ENCODE measurements at regions not wholly inside any gene's neighbourhood (a gene's known extent, or its start where the extent isn't known, plus 50 kb on each side); places are given as distances from the start of the nearest gene placed in this dataset.

DNA sequence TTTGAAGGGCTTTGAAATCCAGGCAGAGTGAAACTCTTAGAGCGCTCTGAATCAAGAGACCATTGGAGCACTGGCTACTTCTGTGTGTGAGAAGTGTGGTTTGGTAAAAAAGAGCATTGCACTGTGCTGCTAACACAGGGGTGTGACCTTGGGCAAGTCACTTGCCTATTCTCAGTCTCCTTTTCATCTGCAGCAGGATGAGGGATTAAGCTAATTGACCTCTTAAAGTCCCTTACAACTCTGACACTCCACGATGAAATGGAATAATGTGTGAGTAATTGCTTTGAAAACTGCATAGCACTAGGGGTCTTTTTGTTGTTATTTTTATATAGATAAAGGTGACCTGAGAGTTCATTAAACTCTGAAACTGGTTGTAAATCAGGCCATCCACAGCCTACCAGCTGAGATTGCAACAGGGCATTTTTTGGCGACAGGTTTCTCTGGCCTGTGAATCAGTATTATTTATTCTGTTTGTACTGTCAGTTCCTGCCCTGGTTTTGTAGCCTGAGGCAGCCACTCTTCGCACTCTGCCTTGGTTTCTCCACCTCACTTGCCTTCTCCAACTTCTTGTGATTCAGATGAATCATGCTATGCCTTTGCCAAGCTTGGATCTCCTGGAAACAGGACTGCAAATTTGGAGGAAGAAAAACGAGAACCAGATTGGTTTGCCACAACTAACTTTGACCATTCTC lies 159.9 kb upstream of the PARP11 start:
- Histone ChIP-seq H3K9me3 (ENCODE audit: control insufficient read depth in 2 of 2, insufficient read depth in 1 of 2, low read length in 1 of 2) (no peaks in the 10 kb centered on the region), H3K4me3 (ENCODE audit: low read length in 2 of 2) (no peak overlapping the region), H3K27ac (ENCODE audit: low read depth in 1 of 2, low read length in 1 of 2) (no peak overlapping the region), H3K4me1 (ENCODE audit: control insufficient read depth in 2 of 2, insufficient read depth in 2 of 2, low read length in 2 of 2) (peaks cover 4 to 19% of the 10 kb centered on the region in 2 donors), H3K27me3 (ENCODE audit: control insufficient read depth in 2 of 2, insufficient read depth in 1 of 2, low read length in 1 of 2) (peaks cover 6 to 17% of the 10 kb centered on the region in 2 donors), H3K36me3 (ENCODE audit: control insufficient read depth in 2 of 2, insufficient read depth in 2 of 2, low read length in 1 of 2) (no peaks in the 10 kb centered on the region)
- DNase-seq (ENCODE audit: low read depth in 6 of 9, low spot score in 9 of 9), result no peak
- 96% methylated on average over 5 of the region's 5 CpGs for WGBS

DNA sequence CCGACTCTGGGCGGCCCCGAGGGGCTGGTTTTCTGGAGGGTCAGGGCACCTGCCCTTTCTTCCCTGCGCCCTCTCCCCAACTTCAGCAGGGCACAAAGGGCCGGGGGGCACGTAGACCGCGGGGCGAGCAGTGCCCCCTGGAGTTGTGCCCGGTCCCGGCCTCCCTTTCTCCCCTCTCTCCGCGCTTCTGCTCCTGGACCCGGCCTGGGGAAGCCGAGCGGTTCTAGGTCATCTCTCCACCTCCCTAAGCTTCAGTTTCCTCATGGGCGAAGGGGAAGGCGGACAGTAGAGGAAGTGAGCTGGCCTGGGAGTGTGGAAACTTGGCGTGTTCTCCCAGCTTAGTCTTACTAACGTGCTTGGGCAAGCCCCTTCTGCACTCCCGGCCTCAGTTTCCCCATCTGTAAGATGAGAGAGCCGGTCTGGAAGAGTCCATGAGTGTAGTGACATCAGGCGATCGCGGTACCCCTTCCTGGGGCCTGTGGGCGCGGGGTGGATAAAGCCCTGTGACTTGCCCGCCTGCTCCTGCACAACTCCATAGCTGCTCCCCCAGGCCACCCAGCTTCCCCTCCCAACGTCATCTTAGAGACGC lies 158.6 kb upstream of the PARP11 start:
- WGBS, result 78% methylated on average over 30 of the region's 30 CpGs

DNA sequence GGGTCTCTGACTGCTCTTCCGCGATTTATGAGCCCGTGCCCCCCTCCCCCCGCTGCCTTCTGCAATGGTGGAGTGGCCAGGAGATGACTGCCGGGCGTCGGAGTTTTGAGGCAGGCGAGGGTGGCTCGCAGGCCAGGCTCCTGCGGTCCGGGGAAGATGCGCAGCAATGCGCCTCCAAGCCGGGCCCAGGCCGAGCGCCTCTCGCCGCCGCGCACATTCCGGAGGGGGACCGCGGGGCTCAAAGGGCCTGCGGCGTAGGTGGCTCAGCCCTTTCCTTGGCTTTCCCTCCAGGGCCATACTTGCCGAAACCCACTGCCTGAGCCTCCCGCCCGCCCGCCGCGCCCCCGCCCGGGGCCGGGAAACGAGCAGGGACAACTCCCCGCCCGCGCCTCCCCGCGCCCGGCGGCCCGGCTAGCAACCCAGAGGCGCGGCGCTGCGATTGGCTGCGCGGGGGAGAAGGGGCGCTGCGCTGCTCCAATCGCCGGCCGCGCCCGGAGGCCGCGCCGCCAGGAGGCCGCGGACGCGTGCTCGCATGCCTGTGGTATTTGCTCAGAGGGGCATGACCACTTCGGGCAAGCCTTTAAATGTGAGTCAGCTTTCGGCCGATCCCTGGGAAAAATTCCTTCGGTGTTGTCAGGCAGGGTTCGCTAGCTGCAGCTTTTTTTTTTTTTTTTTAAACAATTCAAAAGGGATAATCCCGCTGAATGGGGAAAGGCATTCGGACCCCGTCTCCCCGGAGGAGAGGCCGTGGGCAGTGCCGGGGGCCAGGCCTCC lies 157.9 kb upstream of the PARP11 start:
- Histone ChIP-seq H3K36me3 (ENCODE audit: control insufficient read depth in 2 of 2, insufficient read depth in 2 of 2, low read length in 1 of 2) (no peaks in the 10 kb centered on the region), H3K4me1 (ENCODE audit: control insufficient read depth in 2 of 2, insufficient read depth in 2 of 2, low read length in 2 of 2) (peaks cover 10 to 36% of the 10 kb centered on the region in 2 donors), H3K27me3 (ENCODE audit: control insufficient read depth in 2 of 2, insufficient read depth in 1 of 2, low read length in 1 of 2) (peaks cover 6 to 17% of the 10 kb centered on the region in 2 donors), H3K4me3 (ENCODE audit: low read length in 2 of 2) (peak overlapping the region; percentile 47 to 53), H3K9me3 (ENCODE audit: control insufficient read depth in 2 of 2, insufficient read depth in 1 of 2, low read length in 1 of 2) (no peaks in the 10 kb centered on the region), H3K27ac (ENCODE audit: low read depth in 1 of 2, low read length in 1 of 2) (peak overlapping the region; percentile 17 to 76)
- 5% methylated on average over 75 of the region's 75 CpGs for WGBS
- peak; percentile 27 to 87 (median 67) for DNase-seq (ENCODE audit: low read depth in 6 of 9, low spot score in 9 of 9)

More for the DNA sequence above, 158.6 kb upstream of the PARP11 start:
- H3K4me1 ChIP-seq (ENCODE audit: control insufficient read depth in 2 of 2, insufficient read depth in 2 of 2, low read length in 2 of 2), result peaks cover 10 to 31% of the 10 kb centered on the region in 2 donors
- H3K27ac ChIP-seq (ENCODE audit: low read depth in 1 of 2, low read length in 1 of 2), result peak overlapping the region in 1 of 2 donors; percentile 20
- H3K27me3 ChIP-seq (ENCODE audit: control insufficient read depth in 2 of 2, insufficient read depth in 1 of 2, low read length in 1 of 2), result peaks cover 6 to 17% of the 10 kb centered on the region in 2 donors
- DNase-seq (ENCODE audit: low read depth in 6 of 9, low spot score in 9 of 9), result peak in 1 of 9 donors; percentile 11
- H3K4me3 ChIP-seq (ENCODE audit: low read length in 2 of 2), result peak overlapping the region; percentile 3 to 53
- no peaks in the 10 kb centered on the region for H3K9me3 ChIP-seq (ENCODE audit: control insufficient read depth in 2 of 2, insufficient read depth in 1 of 2, low read length in 1 of 2)
- H3K36me3 ChIP-seq (ENCODE audit: control insufficient read depth in 2 of 2, insufficient read depth in 2 of 2, low read length in 1 of 2), result no peaks in the 10 kb centered on the region

DNA sequence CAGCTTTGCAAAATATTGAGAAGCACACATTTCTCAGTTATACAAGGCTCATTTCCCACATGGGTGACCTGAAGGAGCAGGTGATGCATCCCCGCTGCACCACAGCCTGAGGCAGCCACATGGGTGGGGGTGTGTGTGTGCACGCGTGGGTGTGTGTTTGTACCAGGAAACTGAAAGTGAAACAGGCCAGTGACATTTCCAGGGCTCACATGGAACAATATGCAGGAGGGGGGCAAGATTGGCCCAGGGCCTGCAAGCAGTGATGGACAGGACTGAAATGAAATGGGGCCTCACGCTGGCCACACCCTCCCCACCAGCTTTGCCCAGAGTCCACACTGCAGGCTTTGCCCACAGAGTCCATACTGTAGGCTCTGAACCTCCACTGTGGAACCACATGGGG lies 154.2 kb upstream of the PARP11 start:
- H3K9me3 ChIP-seq (ENCODE audit: control insufficient read depth in 2 of 2, insufficient read depth in 1 of 2, low read length in 1 of 2), result no peaks in the 10 kb centered on the region
- peak in 5 of 9 donors; percentile 18 to 67 (median 37) for DNase-seq (ENCODE audit: low read depth in 6 of 9, low spot score in 9 of 9)
- 38% methylated on average over 4 of the region's 4 CpGs for WGBS

DNA sequence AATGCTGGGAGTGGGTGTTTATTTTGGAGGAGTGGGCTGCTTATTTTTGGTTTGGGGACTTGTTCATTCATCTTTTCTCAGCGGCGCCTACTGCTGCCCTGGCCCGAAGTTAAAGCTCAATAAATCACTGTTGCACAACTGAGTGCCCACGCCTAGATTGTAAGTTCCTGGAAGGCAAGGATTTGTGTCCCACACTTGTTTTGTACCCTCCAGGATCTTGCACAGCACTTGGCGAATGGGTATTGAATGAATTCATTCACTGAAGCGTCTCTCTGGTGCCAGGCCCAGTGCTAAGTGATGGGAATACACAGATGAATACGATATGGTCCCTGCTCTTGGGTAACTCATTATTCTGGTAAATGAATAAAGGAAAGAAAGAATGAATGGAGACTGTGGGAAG lies 153.3 kb upstream of the PARP11 start:
- no peak overlapping the region for H3K27ac ChIP-seq (ENCODE audit: low read depth in 1 of 2, low read length in 1 of 2)
- 96% methylated on average over 7 of the region's 7 CpGs for WGBS

More for the DNA sequence above, 154.2 kb upstream of the PARP11 start:
- Histone ChIP-seq H3K27me3 (ENCODE audit: control insufficient read depth in 2 of 2, insufficient read depth in 1 of 2, low read length in 1 of 2) (peaks cover 6 to 17% of the 10 kb centered on the region in 2 donors), H3K4me1 (ENCODE audit: control insufficient read depth in 2 of 2, insufficient read depth in 2 of 2, low read length in 2 of 2) (peaks cover 10 to 47% of the 10 kb centered on the region in 2 donors), H3K4me3 (ENCODE audit: low read length in 2 of 2) (no peak overlapping the region), H3K27ac (ENCODE audit: low read depth in 1 of 2, low read length in 1 of 2) (peak overlapping the region in 1 of 2 donors; percentile 15), H3K36me3 (ENCODE audit: control insufficient read depth in 2 of 2, insufficient read depth in 2 of 2, low read length in 1 of 2) (no peaks in the 10 kb centered on the region)

DNA sequence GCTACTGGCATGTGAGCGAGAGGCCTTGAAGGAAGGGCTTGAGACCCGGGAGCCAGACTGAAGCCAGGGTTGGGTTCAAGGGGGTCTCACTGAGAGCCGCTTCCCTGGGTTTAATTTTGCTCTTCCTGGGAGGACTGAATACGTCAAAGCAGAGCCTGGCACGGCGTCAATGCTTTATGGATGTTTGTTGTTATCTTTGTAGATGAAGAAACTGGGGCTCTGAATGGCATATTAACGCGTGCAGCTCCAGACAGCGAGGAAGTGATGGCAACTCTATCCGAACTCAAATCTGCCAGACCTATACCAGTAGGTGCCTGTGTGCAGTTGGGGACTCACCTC lies 152.8 kb upstream of the PARP11 start:
- DNase-seq (ENCODE audit: low read depth in 6 of 9, low spot score in 9 of 9), result no peak
- Histone ChIP-seq H3K27ac (ENCODE audit: low read depth in 1 of 2, low read length in 1 of 2) (no peak overlapping the region), H3K36me3 (ENCODE audit: control insufficient read depth in 2 of 2, insufficient read depth in 2 of 2, low read length in 1 of 2) (no peaks in the 10 kb centered on the region), H3K4me1 (ENCODE audit: control insufficient read depth in 2 of 2, insufficient read depth in 2 of 2, low read length in 2 of 2) (peaks cover 7 to 38% of the 10 kb centered on the region in 2 donors), H3K27me3 (ENCODE audit: control insufficient read depth in 2 of 2, insufficient read depth in 1 of 2, low read length in 1 of 2) (peaks cover 0 to 7% of the 10 kb centered on the region in 2 donors), H3K4me3 (ENCODE audit: low read length in 2 of 2) (no peak overlapping the region), H3K9me3 (ENCODE audit: control insufficient read depth in 2 of 2, insufficient read depth in 1 of 2, low read length in 1 of 2) (no peaks in the 10 kb centered on the region)
- 98% methylated on average over 10 of the region's 10 CpGs for WGBS

More for the DNA sequence above, 153.3 kb upstream of the PARP11 start:
- no peak for DNase-seq (ENCODE audit: low read depth in 6 of 9, low spot score in 9 of 9)
- Histone ChIP-seq H3K36me3 (ENCODE audit: control insufficient read depth in 2 of 2, insufficient read depth in 2 of 2, low read length in 1 of 2) (no peaks in the 10 kb centered on the region), H3K4me3 (ENCODE audit: low read length in 2 of 2) (no peak overlapping the region), H3K4me1 (ENCODE audit: control insufficient read depth in 2 of 2, insufficient read depth in 2 of 2, low read length in 2 of 2) (peaks cover 8 to 41% of the 10 kb centered on the region in 2 donors), H3K27me3 (ENCODE audit: control insufficient read depth in 2 of 2, insufficient read depth in 1 of 2, low read length in 1 of 2) (peaks cover 1 to 10% of the 10 kb centered on the region in 2 donors), H3K9me3 (ENCODE audit: control insufficient read depth in 2 of 2, insufficient read depth in 1 of 2, low read length in 1 of 2) (no peaks in the 10 kb centered on the region)

DNA sequence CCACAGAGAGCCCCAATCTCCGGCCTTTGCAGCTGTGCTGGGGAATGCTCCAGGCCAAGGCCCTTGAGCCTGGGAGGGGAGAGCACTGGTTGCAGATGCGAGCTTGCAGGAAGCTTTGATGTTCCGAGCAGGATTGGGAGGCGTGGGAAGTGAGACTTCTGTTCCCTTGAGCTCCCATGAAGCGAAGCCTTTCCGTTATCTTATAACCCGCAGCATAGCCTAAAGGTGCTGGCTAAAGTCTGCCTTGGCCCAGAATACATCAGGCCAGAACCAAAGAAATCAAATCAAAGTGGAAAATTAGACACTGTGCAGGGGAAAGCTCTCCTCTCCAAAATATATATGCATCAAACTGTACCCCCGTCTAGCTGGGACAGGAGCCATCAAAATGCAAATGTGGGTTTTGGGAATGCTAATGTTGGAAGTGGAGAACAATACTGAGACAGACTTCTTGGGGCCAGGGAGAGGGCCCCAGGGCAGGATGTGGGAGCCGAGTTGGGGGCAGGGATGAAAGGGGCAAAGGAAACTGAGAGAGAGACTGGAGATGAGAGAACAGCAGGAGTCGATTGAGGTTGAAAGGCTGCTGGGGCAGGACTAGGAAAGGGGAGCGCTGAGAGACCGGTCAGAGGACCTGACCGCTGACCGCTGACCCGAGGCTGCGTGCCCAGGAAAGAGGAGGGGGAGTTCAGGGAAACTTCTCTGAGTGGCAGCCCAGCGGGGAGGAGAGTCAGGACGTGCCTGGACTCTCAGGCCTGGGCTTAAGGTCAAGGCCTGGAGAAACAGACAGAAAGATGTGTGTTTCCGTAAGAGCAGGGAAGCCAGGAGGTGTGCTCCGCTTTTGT lies 152.2 kb upstream of the PARP11 start:
- DNase-seq (ENCODE audit: low read depth in 6 of 9, low spot score in 9 of 9), result no peak
- Histone ChIP-seq H3K9me3 (ENCODE audit: control insufficient read depth in 2 of 2, insufficient read depth in 1 of 2, low read length in 1 of 2) (no peaks in the 10 kb centered on the region), H3K27me3 (ENCODE audit: control insufficient read depth in 2 of 2, insufficient read depth in 1 of 2, low read length in 1 of 2) (peaks cover 0 to 1% of the 10 kb centered on the region in 2 donors), H3K4me3 (ENCODE audit: low read length in 2 of 2) (no peak overlapping the region), H3K36me3 (ENCODE audit: control insufficient read depth in 2 of 2, insufficient read depth in 2 of 2, low read length in 1 of 2) (no peaks in the 10 kb centered on the region), H3K4me1 (ENCODE audit: control insufficient read depth in 2 of 2, insufficient read depth in 2 of 2, low read length in 2 of 2) (peaks cover 7 to 33% of the 10 kb centered on the region in 2 donors), H3K27ac (ENCODE audit: low read depth in 1 of 2, low read length in 1 of 2) (no peak overlapping the region)
- 92% methylated on average over 20 of the region's 20 CpGs for WGBS

DNA sequence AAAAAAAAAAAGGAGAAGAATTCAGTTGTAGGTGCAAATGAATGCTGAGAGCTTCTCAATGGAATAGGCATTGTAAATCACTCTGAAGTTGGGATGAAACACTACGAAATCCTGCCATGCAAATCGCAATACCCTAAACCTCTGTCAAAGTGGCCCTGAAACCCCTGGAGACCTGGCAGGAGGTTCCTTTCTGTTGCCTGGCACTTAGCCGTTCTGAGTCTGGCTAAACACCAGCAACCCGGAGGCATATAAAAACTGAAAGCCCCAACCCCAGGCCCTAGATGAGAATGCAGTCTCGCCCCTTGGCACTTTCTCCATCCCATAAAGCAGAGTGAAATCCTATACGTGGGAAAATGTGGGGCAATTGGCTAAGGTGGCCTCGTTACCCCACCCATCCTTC lies 151.5 kb upstream of the PARP11 start:
- 97% methylated on average over 7 of the region's 7 CpGs for WGBS
- no peaks in the 10 kb centered on the region for H3K36me3 ChIP-seq (ENCODE audit: control insufficient read depth in 2 of 2, insufficient read depth in 2 of 2, low read length in 1 of 2)

More for the DNA sequence above, 151.5 kb upstream of the PARP11 start:
- Histone ChIP-seq H3K27ac (ENCODE audit: low read depth in 1 of 2, low read length in 1 of 2) (no peak overlapping the region), H3K27me3 (ENCODE audit: control insufficient read depth in 2 of 2, insufficient read depth in 1 of 2, low read length in 1 of 2) (no peaks in the 10 kb centered on the region), H3K4me1 (ENCODE audit: control insufficient read depth in 2 of 2, insufficient read depth in 2 of 2, low read length in 2 of 2) (peaks cover 7 to 31% of the 10 kb centered on the region in 2 donors), H3K9me3 (ENCODE audit: control insufficient read depth in 2 of 2, insufficient read depth in 1 of 2, low read length in 1 of 2) (no peaks in the 10 kb centered on the region), H3K4me3 (ENCODE audit: low read length in 2 of 2) (no peak overlapping the region)
- DNase-seq (ENCODE audit: low read depth in 6 of 9, low spot score in 9 of 9), result no peak
